DMS53 treated with DMSO at 0.1 percent for 48 hours (cell line): ENCODE measurements at regions not wholly inside any gene's neighbourhood (a gene's known extent, or its start where the extent isn't known, plus 50 kb on each side); places are given as distances from the start of the nearest gene placed in this dataset.

ENCODE experiments used
- DNase-seq: peaks from one replicate; lab custom pipeline; 2025; ENCODE audit not compliant: unreplicated experiment; lab: John Stamatoyannopoulos, UW

DNA sequence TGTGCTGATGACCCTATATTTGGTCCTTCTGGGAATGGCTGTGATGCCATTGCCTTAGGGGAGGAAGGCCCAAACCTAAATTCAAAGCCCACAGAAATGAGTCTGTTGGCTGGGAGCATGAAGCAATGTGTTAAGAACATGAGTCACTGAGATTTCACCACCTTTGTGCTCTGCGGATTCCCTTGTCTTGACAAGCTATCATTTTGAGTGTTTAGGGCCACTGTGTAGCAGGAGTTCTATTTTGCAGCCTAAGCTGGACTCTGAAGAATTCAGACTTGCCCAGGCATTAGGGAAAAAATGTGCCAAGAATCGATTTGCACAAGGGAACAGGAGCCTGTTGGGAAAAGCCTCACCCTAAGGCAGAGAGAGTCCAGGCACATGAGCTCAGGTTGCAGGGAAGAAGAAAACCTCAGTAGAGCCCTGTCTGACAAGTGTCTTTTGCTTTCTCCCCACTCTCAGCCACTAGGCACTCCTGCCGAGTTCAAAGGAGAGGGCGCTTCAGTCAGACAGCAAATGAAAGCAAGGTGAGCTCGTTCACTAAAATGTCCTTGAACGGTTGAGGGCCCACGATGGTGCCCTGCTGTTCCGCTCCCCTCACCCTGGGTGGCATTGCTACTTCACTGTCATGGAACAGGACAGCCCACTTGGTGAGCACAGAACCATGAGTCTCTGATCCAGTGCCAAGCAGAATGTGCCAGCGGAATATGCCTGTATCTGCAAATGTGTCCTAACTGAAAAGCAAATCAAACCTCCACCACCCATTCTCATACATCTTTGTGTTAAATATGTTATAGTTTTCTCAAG, 93.6 kb downstream of the PRLHR start:
- DNase-seq, result no peak

DNA sequence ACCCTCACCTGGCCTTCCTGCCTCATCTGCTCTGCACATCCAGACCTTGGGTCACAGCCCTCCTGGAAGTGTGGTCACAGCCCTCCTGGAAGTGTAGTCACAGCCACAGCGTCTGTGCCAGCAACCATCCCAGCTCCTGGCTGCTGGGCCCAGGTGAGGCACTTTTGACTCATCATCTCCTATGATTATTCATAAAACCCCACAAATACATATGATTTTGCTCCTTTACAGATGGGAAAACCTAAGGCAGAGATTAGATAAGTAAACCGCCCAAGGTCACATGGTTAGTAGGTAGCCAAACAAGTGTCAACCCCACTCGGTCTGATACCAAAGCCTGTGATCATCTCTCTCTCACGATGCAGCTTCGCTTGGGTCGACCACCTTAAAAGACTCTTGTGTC, 94.3 kb downstream of the PRLHR start:
- no peak for DNase-seq

DNA sequence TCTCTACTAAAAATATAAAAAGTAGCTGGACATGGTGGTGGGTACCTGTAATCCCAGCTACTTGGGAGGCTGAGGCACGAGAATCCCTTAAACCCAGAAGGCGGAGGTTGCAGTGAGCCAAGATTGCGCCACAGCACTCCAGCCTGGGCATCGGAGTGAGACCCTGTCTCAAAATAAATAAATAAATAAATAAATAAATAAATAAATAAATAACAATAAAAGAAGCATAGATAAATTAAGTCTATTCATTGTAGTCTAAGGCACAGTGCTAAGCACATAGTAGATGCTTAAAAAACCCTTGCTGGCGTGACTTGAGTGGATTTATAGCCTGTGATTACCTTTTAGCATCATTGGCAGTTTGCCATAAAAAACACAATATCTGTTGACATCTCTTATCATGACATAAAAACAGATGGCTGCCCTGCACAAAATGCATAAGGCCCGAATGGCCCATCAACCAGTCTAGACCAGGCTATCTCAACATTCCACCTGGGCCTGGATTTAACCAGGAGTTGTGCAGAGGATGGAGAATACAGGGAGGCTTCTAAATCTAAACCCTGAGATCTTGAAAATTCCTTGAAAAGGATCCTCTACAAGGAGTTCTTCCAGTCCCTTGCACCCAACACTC, 94.9 kb downstream of the PRLHR start:
- no peak for DNase-seq

DNA sequence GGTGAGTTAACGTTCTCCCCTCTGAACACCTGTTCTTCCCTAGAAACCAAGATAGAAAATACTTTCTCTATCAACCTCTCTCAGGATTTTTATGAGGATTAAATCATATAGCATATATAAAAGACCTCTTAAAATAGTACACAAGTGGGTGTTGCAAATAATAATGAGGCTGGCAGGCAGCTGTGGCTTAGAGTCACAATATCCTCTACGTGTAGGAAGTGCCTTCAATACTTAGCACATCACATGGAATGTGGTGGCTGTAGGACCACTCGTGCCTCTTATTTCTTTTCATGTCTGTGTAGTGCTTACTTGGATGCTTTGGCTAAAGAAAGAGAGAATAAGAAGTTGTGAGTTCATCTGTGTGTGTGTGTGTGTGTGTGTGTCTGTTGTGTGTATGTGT, 96.3 kb downstream of the PRLHR start:
- no peak for DNase-seq

DNA sequence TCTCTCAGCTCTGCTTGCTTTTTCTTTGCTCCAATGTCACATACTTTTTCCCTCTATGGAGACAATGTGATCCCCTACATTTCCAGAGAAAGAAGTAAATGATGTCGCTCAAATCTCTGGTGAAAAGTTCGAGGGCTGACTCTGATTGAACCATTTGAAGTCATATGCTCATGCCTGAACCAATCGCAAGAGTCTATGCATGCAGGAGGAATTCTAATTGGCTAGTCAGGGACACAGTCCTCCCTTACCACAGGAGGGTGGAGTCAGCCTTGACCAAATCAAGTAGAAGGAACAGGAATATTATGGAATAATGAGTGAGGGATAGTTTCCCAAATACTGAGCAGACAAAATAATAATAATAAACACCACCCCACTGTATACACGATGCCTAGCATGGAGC, 96.8 kb downstream of the PRLHR start:
- no peak for DNase-seq

DNA sequence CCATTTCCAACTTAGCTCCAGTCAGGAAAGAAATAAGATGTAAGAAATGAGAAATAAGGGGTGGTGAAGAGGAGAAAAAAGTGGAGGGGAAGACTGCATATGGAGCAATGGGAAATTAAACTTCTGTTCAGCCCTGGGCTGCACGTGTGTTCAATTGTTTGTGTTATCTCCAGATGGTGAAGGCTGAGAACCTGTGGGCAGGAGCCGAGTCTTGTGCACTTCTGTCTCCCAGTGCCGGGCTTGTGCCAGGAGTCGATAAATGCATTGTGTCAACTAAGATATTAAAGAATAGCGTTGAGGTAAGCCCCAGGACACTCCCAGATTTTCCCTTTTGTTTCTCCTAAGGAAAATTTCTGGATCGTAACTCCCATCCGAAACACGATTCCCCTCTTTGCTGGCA, 98.2 kb downstream of the PRLHR start:
- no peak for DNase-seq

DNA sequence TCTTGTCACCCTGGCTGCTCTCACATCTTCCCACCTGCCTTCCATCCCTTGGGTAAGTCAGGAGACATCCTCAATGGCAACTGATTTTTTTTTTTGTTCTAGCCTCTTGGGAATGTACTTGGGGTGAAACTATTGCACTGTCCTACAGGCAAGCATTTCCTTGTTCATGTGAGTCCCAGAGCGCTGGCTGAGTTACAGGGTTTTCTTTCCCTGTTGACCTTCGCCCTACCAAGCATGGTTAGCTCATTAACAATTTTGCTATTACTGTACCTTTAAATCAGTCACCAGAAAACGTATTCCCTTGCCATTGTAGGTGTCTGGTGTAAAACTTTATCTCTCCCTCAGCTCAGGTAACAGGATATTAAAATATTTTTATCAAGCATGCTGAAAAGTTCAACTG, 98.9 kb downstream of the PRLHR start:
- no peak for DNase-seq

DNA sequence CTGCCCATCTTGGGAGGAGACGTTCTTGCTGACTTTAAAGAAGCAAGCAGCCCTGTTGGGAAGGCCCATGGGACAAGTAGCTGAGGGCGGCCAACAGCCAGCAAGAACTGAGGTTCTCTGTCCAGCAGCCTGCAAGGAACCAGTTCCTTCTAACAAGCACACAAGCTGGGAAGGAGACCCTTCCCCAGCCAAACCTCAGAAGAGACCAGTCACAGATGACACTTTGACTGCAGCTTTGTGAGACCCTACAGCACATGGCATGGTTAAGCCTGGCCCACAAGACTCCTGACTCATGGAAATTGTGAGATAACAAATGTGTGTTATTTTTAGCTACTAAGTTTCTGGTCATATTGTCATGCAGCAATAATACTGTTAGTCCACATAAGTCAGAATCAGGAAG, 99.9 kb downstream of the PRLHR start:
- DNase-seq, result no peak

DNA sequence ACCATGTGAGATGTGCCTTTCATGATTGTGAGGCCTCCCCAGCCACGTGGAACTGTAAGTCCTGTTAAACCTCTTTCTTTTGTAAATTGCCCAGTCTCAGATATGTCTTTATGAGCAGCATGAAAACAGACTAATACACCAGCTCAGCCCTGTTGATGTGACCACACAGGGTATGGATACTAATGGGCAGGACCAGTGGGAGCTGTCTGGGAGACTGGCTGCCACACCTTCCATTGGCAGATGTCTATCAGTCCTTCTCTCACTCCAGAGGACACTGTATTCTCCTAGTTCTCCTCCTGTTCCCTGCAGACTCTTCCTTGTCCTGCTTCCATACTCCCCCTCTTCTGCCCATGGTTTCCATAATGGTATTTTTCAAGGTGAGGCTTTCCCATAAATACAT, 104.4 kb downstream of the PRLHR start:
- DNase-seq, result no peak

DNA sequence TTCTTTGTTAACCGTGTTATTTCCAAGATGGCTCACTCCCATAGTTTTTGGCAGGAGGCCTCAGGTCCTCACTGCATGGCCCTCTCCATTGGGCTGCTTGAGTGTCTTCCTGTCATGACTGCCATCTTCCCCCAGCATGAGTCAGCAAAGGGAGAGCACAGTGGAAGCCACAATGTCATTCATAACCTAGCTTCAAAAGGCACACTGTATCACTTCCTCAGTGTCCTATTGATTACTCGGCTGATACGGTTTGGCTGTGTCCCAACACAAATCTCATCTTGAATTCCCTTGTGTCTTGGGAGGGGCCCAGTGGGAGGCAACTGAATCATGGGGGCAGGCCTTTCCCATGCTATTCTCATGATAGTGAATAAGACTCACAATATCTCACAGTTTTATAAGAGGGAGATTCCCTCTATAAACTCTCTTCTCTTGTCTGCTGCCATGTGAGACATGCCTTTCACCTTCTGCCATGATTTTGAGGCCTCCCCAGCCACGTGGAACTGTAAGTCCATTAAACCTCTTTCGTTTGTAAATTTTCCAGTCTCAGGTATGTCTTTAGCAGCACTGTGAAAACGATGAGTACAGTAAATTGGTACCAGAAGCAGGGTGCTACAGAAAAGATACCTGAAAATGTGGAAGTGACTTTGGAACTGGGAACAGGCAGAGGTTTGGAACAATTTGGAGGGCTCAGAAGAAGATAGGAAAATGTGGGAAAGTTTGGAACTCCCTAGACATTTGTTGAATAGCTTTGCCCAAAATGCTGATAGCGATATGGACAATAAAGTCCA, 106.5 kb downstream of the PRLHR start:
- DNase-seq, result no peak

DNA sequence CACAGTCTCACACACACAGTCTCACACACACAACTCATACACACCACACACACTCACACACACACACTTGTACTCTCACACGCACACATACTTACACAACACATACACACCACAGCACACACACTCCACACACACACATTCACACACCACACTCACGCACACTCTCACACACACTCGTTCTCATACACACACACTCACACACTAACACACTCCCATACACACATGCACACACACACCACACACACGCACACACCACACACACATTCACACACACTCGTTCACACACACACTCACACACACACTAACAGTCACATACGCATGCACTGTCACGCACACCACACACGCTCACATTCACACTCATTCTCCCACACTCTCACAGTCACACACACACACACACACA, 109.8 kb downstream of the PRLHR start:
- DNase-seq, result no peak

DNA sequence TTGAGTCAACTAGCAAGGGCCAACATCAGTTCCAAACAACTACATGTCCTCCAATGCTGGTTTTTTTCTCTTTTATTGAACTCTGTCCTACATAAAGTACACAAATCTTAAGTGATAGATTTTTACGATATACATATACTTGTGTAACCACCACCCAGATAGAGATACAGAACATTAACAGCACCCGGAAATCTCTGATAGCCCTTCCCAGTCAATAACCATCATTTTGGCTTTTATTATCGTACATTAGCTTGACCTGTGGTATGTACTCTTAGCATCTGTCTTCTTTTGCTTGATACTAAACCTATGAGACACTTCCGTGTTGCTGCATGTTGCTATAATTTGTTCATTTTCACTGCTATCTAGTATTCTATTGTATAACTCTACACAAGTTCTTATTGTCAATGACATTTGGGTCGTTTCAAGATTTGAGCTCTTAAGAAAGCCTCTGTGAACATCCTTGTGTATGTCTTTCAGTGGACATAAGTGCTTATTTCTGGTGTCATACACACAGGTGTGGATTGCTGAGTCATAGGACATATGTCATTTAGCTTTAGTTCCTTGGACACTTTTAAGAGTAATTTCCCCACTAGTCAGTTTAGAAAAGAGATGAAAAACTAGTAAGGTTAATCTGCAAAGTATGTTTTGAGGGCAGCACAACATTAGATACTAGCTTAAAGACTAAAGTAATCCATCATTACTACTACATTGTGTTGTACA, 111.1 kb downstream of the PRLHR start:
- DNase-seq, result no peak

DNA sequence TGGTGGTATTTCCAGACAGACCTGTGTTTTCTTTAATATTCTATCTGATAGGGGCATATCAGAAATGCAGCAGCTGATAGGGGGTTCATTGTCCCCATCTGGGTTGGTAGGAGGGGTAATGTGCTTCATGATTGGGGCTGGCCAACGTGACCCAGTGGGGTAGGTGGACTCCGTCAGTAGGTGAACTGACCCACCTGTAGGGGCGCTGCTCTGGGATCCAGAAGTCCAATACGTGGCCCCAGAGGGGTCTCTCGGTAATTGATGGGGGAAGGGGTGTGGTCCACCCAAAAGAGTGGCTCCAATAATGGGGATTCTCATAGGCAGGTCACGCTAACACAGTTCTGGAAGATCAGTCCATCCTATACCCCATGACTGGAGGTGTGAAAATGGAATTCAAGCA, 112.0 kb downstream of the PRLHR start:
- DNase-seq, result no peak

DNA sequence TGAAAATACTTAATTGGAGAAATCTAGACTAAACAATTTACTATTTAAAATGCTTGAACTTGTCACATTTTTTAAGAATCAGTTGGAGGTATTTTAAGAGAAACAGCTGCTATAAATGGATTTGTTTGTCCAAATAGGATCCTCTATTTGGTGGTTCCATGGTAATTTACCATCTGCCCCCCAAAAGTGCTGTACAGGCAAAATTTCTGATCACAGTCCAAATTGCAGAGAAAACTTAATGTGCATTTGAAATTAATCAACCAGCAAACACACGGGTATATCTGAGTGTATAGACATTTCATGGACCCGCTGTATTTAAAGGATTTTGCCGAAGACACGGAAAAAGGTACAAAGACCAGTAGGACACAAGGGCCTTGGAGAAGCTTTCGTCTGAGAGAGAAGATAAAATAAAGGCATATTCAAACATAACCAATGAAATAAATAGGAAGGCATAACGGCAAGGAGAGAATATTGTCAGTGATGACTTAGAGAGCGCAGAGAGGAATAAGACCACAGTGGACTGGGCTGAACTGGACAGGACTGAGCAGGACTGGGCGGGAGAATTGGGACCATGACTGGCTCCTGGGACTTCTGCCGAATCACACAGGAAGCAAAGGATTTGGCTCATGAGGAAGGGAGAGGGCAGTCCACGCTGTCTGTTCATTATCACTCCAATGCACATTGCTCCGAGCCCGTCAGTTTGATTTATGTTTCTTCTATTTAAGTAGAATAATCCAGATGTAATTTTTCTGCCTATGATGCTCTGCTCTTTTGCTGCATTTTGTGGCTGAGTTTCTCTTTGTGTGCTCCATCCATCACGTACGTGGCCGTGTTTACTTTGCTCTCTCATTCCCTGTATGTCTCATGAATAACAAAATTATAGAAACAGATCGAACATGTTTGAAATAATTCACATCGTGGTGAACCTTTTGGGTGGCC, 112.8 kb downstream of the PRLHR start:
- no peak for DNase-seq

DNA sequence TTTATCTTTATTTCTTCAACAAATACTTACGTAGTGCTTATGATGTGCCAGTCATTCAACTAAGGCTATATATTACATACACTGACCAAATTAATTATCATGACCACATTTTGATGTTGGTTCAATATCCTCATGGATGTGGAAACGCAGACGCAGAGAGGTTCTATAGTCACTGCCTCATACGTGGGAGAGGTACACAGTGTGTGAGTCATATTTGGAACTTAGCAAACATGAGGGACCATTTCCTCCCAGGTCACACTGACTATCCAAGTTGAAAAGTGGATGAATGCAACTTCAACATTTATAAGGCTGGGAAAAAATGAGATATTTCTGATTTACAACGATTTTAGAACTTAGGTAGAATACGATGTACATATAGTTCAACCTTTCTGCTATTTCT, 113.6 kb downstream of the PRLHR start:
- peak; percentile 25 for DNase-seq

DNA sequence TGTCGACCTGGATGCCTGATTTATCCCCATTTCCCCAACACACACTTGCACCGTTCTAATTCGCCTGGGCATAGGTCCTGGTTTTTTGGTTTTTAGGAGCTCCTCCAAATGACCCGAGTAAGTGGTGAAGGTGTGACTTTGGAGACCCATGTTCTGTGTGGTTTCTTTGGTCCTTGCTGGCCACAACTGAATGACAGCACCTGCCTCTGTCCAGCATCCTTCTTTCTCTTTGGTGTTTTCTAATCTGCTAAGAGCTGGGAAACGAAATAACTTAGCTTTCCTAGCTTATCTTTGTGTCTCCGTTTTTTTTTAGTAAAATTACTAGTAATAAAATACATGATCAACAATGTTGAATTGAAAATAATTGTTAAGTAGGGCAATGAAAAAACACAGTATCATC, 120.2 kb downstream of the PRLHR start:
- no peak for DNase-seq

DNA sequence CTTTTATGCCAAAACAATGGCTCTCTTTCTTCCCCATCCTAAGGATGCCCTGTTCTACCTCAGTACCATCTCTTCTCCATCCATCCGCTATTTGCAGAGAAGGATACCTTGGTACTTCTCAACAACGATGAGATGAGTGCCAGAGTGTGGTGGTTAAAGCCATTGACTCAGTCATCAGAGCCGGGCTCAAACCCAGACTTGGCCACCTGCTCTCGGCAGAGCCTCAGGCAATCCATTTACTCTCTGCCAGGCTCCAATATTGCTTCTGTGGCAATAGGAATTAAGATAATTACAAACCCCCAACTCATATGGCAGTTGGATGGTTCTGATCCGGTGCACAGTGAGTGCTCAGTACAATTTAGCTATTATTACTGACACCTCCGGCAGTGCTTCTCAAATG, 121.3 kb downstream of the PRLHR start:
- DNase-seq, result no peak

DNA sequence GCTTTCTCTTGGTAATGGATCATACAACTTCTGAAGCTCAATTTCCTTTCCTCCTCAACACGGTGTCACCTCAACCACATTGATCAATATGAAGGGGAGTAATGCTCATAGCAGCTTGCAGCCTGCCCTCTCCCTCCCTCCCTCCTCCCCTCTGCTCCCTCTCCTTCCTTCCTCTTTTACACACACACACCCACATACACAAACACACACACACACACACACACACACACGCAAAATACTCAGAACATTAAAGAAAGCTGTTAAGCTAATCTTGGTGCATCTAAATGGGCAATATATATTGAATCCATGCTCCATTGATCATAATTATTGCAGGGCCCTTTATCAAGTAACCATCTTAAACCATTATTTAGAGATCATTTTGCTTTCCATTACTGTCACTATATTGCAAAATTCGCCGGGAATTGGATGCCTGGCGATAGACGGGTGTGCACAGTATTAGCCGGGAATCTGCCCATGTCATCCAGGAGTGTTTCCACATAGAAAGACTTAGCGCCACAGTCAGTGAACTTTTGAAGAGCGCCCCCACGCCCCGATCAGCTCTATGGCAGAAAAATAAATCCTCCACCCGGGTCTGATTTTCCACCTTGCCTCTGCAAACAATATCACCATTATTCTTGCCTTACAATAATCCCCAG, 122.0 kb downstream of the PRLHR start:
- no peak for DNase-seq

DNA sequence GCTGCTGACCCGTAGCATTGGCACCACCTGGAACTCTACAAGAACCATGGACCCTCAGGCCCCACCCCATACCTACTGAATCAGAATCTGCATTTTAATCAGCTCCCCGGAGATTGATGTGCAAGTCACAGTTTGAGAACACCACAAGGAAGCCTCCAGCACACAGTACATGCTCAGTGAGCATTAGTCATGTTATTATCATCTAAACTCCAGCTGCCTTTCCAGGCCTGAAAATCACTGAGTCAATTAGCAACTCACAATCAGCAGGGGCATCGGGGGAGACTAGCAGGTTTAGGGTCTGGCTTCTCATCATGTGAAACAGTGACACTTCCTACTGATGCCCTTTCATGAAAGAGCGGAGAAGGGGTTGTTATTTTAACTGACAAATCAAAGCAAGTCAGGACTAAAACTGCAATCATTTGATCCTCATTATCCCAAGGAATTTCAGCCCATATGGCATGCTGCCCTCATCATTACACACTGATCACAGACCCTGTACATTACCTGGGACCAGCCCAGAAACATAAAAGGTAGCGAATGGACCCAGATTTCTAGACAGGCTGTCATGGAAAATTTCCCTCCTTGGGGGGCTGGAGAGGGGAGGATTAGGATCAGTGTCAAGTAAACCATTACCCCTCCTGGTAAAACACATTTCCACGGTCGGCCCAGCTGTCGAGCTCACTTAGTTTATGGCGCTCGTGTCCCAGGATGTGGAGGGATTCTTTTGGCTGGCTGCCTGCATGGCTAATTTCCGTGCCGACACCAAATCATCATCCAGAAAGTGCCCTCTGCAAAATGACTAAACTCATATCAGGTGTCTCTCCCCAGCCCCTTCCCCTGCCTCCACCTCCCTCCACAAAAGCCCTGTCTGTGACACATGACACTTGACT, 122.8 kb downstream of the PRLHR start:
- no peak for DNase-seq
